HepG2 (cell line): ENCODE measurements at regions not wholly inside any gene's neighbourhood (a gene's known extent, or its start where the extent isn't known, plus 50 kb on each side); places are given as distances from the start of the nearest gene placed in this dataset.

Experiments used
- ATAC-seq: fragments of 200-7000 bp; cut with Tn5 transposase; 3 replicates; pipeline ENCODE4 v1.9.1; 2020; ENCODE audit warnings: mild to moderate bottlenecking, moderate library complexity
- BruUV-seq: library from RNA; stranded (reverse); fragments of 400-500 nt; replicated peaks from 2 replicates; lab custom pipeline; 2021; lab: Mats Ljungman, UMichigan
- CTCF ChIA-PET: fragments of 300-600 bp; formaldehyde crosslinking; extraction: SDS; loops from one replicate; lab custom pipeline; 2021; ENCODE audit warnings: low total read pairs, inconsistent platforms, low intra/inter-chr PET ratio; lab: Yijun Ruan, JAX
- POLR2A ChIA-PET: fragments of 350-600 bp; sonication (Branson Sonifier 250); formaldehyde crosslinking; loops from one replicate; lab custom pipeline; 2020; ENCODE audit warnings: antibody characterized with exemption, inconsistent platforms; lab: Yijun Ruan, JAX
- DNase-seq: peaks from one replicate; pipeline ENCODE4 v3.0.0-alpha.2; 2015; ENCODE audit warnings: low spot score
- FAIRE-seq: peaks from 3 replicates; lab custom pipeline; 2011; peaks lifted over from hg19 to GRCh38; lab: Jason Lieb, UNC
- H2AFZ ChIP-seq: one replicate; pipeline ENCODE4 v1.6.1; 2011; ENCODE audit warnings: low read length, inconsistent platforms
- H3K27ac ChIP-seq: fragments of 300-600 bp; 3 replicates; pipeline ENCODE4 v1.8.0; 2011; ENCODE audit warnings: mixed run types, mild to moderate bottlenecking, mixed read lengths, low read length, inconsistent platforms; ENCODE audit not compliant: insufficient read depth; ENCODE audit errors: extremely low read length
- H3K27me3 ChIP-seq, 2 experiments: fragments of 200-600 bp in 1 of 2; 2 replicates in 1 of 2; 3 replicates in 1 of 2; pipeline versions ENCODE4 v1.6.0 to v1.8.0; 2011; ENCODE audit warnings: low read length in 2 of 2, mild to moderate bottlenecking in 2 of 2, moderate library complexity in 2 of 2, inconsistent platforms in 1 of 2; ENCODE audit not compliant: insufficient read depth in 2 of 2, control insufficient read depth in 1 of 2
- H3K36me3 ChIP-seq, 2 experiments: fragments of 200-600 bp in 1 of 2; replicated peaks in 1 of 2; 2 replicates in 1 of 2; 3 replicates in 1 of 2; pipeline versions ENCODE4 v1.5.1 to v1.8.0; 2011; ENCODE audit warnings: low read length in 2 of 2, inconsistent platforms in 1 of 2; ENCODE audit not compliant: insufficient read depth in 2 of 2, control insufficient read depth in 1 of 2
- H3K4me1 ChIP-seq: 2 replicates; pipeline ENCODE4 v1.5.1; 2012; ENCODE audit warnings: low read length, inconsistent platforms; ENCODE audit not compliant: insufficient read depth
- H3K4me2 ChIP-seq: 2 replicates; pipeline ENCODE4 v1.6.0; 2011; ENCODE audit warnings: low read depth, low read length, inconsistent platforms
- H3K4me3 ChIP-seq, 3 experiments: fragments of 200-600 bp in 1 of 3; sonication (generic), shearing (Covaris generic) in 1 of 3; replicated peaks in 1 of 3; 2 replicates each; pipeline ENCODE4 v1.5.1; 2011 to 2016; ENCODE audit warnings: low read length in 3 of 3, inconsistent platforms in 2 of 3, low read depth in 2 of 3, mild to moderate bottlenecking in 2 of 3, control low read depth in 1 of 3, mixed read lengths in 1 of 3; ENCODE audit not compliant: insufficient read depth in 1 of 3
- H3K79me2 ChIP-seq: one replicate; pipeline ENCODE4 v1.6.1; 2011; ENCODE audit warnings: low read length, inconsistent platforms; ENCODE audit not compliant: insufficient read depth
- H3K9ac ChIP-seq: 2 replicates; pipeline ENCODE4 v1.6.0; 2011; ENCODE audit warnings: mild to moderate bottlenecking, low read depth, low read length, inconsistent platforms; ENCODE audit not compliant: insufficient read depth
- H3K9me3 ChIP-seq: 2 replicates; pipeline ENCODE4 v1.5.1; 2012; ENCODE audit warnings: mild to moderate bottlenecking, low read length
- H4K20me1 ChIP-seq: 2 replicates; pipeline ENCODE4 v1.6.0; 2011; ENCODE audit warnings: inconsistent platforms, mild to moderate bottlenecking, low read length, moderate library complexity; ENCODE audit not compliant: insufficient read depth
- AKAP8 ChIP-seq: sonication (generic); formaldehyde crosslinking; IDR thresholded peaks from 2 replicates; pipeline ENCODE4 v1.5.1; 2020; ENCODE audit warnings: mild to moderate bottlenecking, missing genetic modification reagents
- ARNT ChIP-seq: fragments of 450-650 bp; IDR thresholded peaks from 2 replicates; pipeline ENCODE4 v1.6.1; 2017
- DR1 ChIP-seq: sonication (generic); formaldehyde crosslinking; IDR thresholded peaks from 2 replicates; pipeline ENCODE4 v1.8.0; 2021; ENCODE audit warnings: mild to moderate bottlenecking, missing genetic modification reagents, inconsistent platforms
- NFYC ChIP-seq: IDR thresholded peaks from 2 replicates; pipeline ENCODE4 v1.6.1; 2016; ENCODE audit warnings: missing genetic modification reagents, missing compliant biosample characterization
- PTBP1 ChIP-seq: fragments of 200-400 bp; formaldehyde crosslinking; IDR thresholded peaks from 2 replicates; pipeline ENCODE4 v1.6.1; 2018; ENCODE audit warnings: low read length, low read depth; ENCODE audit not compliant: poor library complexity, severe bottlenecking
- RAD51 ChIP-seq: fragments of 450-650 bp; IDR thresholded peaks from 2 replicates; pipeline ENCODE4 v1.6.1; 2016; ENCODE audit warnings: borderline replicate concordance
- SMARCE1 ChIP-seq: fragments of 450-650 bp; IDR thresholded peaks from 2 replicates; pipeline ENCODE4 v1.6.1; 2017; ENCODE audit warnings: borderline replicate concordance
- SPEN ChIP-seq: sonication (generic); formaldehyde crosslinking; IDR thresholded peaks from 2 replicates; pipeline ENCODE4 v1.5.1; 2020; ENCODE audit warnings: low read depth, mild to moderate bottlenecking, missing genetic modification reagents
- TEAD2 ChIP-seq: sonication (generic); formaldehyde crosslinking; IDR thresholded peaks from 2 replicates; pipeline ENCODE4 v1.9.0; 2021; ENCODE audit warnings: missing genetic modification reagents
- ZBTB37 ChIP-seq: sonication (generic); formaldehyde crosslinking; IDR thresholded peaks from 2 replicates; pipeline ENCODE4 v1.4.0; 2020; ENCODE audit warnings: mild to moderate bottlenecking, missing genetic modification reagents
- ZFP37 ChIP-seq: sonication (generic); formaldehyde crosslinking; IDR thresholded peaks from 2 replicates; pipeline ENCODE4 v1.4.0; 2020; ENCODE audit warnings: missing genetic modification reagents, borderline replicate concordance
- ZNF431 ChIP-seq: sonication (generic); formaldehyde crosslinking; IDR thresholded peaks from 2 replicates; pipeline ENCODE4 v1.9.0; 2022; ENCODE audit warnings: missing genetic modification reagents, low read depth, mild to moderate bottlenecking, borderline replicate concordance
- ZNF747 ChIP-seq: sonication (generic); formaldehyde crosslinking; IDR thresholded peaks from 2 replicates; pipeline ENCODE4 v1.8.1; 2023; ENCODE audit warnings: missing genetic modification reagents, mild to moderate bottlenecking, borderline replicate concordance
- ZSCAN9 ChIP-seq: IDR thresholded peaks from 2 replicates; pipeline ENCODE4 v1.6.1; 2016; ENCODE audit warnings: borderline replicate concordance
- WGBS: methylation state at CpG from one replicate; pipeline ENCODE4 v1.1.6; 2017; ENCODE audit warnings: low lambda C conversion rate; 5-methylcytosine and 5-hydroxymethylcytosine counted together
- in situ Hi-C: cut with HindIII; loops from 2 replicates; pipeline ENCODE4 v1.10.0; 2017; ENCODE audit warnings: low pct_unique_long_range_greater_than_20kb; ENCODE audit not compliant: extremely low pct_ligation_motif_present
- intact Hi-C: fragments of 100-400 bp; cut with micrococcal nuclease; formaldehyde crosslinking; loops from one replicate; pipeline ENCODE4 v1.10.0; 2022; ENCODE audit not compliant: unreplicated experiment
- TF ChIP-seq, protein P1 (sequence below): sonication (generic); formaldehyde crosslinking; IDR thresholded peaks from 2 replicates; pipeline ENCODE4 v1.5.1; 2020; ENCODE audit warnings: mild to moderate bottlenecking, missing genetic modification reagents, moderate library complexity
- TF ChIP-seq, protein P2 (sequence below), 2 experiments: fragments of 450-650 bp in 1 of 2; sonication (generic) in 1 of 2; formaldehyde crosslinking; IDR thresholded peaks; 2 replicates each; pipeline versions ENCODE4 v1.5.0 to v1.8.0; 2020 to 2022; ENCODE audit warnings: mild to moderate bottlenecking in 1 of 2, missing genetic modification reagents in 1 of 2
- TF ChIP-seq, protein P3 (sequence below): sonication (generic); formaldehyde crosslinking; IDR thresholded peaks from 2 replicates; pipeline ENCODE4 v1.8.0; 2022; ENCODE audit warnings: missing genetic modification reagents, low read depth, mild to moderate bottlenecking, borderline replicate concordance
- TF ChIP-seq, protein P4 (sequence below): sonication (generic); formaldehyde crosslinking; IDR thresholded peaks from 2 replicates; pipeline ENCODE4 v1.5.0; 2020; ENCODE audit warnings: missing genetic modification reagents, mild to moderate bottlenecking, borderline replicate concordance

GRCh38 chr13:83722443-83722842 lies 159.8 kb downstream of the SLITRK1 start:
- no peaks in the 10 kb centered on the region for H3K36me3 ChIP-seq
- no peak for FAIRE-seq
- no peaks in the 10 kb centered on the region for H3K9me3 ChIP-seq
- WGBS: 19% methylated on average over 2 of the region's 2 CpGs
- no peaks in the 10 kb centered on the region for H3K27me3 ChIP-seq
- H3K4me1 ChIP-seq: no peaks in the 10 kb centered on the region
- H3K4me3 ChIP-seq: no peak overlapping the region
- no peak for DNase-seq
- no TSS peak for BruUV-seq
- intact Hi-C loops (no loop called here), in situ Hi-C loops (no loop called here)
- no peaks in the 10 kb centered on the region for H4K20me1 ChIP-seq
- POLR2A ChIA-PET: no interaction called here
- no peak overlapping the region for H3K9ac ChIP-seq
- no peak overlapping the region for H3K27ac ChIP-seq
- H3K4me2 ChIP-seq: no peak overlapping the region
- no peak overlapping the region for H2AFZ ChIP-seq
- H3K79me2 ChIP-seq: no peaks in the 10 kb centered on the region
- no peak for ATAC-seq
- CTCF ChIA-PET: no interaction called here
- TF ChIP-seq SMARCE1: no peak
- TF ChIP-seq TEAD2 (CRISPR knock-in tag): no peak
- TF ChIP-seq SPEN (CRISPR knock-in tag): no peak
- TF ChIP-seq, protein P1, sequence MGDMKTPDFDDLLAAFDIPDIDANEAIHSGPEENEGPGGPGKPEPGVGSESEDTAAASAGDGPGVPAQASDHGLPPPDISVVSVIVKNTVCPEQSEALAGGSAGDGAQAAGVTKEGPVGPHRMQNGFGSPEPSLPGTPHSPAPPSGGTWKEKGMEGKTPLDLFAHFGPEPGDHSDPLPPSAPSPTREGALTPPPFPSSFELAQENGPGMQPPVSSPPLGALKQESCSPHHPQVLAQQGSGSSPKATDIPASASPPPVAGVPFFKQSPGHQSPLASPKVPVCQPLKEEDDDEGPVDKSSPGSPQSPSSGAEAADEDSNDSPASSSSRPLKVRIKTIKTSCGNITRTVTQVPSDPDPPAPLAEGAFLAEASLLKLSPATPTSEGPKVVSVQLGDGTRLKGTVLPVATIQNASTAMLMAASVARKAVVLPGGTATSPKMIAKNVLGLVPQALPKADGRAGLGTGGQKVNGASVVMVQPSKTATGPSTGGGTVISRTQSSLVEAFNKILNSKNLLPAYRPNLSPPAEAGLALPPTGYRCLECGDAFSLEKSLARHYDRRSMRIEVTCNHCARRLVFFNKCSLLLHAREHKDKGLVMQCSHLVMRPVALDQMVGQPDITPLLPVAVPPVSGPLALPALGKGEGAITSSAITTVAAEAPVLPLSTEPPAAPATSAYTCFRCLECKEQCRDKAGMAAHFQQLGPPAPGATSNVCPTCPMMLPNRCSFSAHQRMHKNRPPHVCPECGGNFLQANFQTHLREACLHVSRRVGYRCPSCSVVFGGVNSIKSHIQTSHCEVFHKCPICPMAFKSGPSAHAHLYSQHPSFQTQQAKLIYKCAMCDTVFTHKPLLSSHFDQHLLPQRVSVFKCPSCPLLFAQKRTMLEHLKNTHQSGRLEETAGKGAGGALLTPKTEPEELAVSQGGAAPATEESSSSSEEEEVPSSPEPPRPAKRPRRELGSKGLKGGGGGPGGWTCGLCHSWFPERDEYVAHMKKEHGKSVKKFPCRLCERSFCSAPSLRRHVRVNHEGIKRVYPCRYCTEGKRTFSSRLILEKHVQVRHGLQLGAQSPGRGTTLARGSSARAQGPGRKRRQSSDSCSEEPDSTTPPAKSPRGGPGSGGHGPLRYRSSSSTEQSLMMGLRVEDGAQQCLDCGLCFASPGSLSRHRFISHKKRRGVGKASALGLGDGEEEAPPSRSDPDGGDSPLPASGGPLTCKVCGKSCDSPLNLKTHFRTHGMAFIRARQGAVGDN: no peak
- TF ChIP-seq ZBTB37 (CRISPR knock-in tag): no peak
- no peak for TF ChIP-seq PTBP1
- TF ChIP-seq DR1: no peak
- TF ChIP-seq ARNT: no peak
- no peak for TF ChIP-seq ZNF431 (CRISPR knock-in tag)
- TF ChIP-seq ZFP37: no peak
- TF ChIP-seq, protein P2, sequence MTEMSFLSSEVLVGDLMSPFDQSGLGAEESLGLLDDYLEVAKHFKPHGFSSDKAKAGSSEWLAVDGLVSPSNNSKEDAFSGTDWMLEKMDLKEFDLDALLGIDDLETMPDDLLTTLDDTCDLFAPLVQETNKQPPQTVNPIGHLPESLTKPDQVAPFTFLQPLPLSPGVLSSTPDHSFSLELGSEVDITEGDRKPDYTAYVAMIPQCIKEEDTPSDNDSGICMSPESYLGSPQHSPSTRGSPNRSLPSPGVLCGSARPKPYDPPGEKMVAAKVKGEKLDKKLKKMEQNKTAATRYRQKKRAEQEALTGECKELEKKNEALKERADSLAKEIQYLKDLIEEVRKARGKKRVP (CRISPR knock-in tag; IDR thresholded peaks at IDR 0.05): no peak
- TF ChIP-seq ZSCAN9 (CRISPR knock-in tag): no peak
- TF ChIP-seq NFYC (CRISPR knock-in tag): no peak
- TF ChIP-seq AKAP8: no peak
- TF ChIP-seq ZNF747 (CRISPR knock-in tag): no peak
- TF ChIP-seq, protein P3, sequence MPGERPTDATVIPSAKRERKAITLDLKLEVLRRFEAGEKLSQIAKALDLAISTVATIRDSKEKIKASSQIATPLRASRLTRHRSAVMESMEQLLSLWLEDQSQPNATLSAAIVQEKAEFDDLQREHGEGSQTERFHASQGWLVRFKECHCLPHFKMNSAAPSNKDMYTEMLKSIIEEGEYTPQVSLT (CRISPR knock-in tag): no peak
- TF ChIP-seq, protein P4, sequence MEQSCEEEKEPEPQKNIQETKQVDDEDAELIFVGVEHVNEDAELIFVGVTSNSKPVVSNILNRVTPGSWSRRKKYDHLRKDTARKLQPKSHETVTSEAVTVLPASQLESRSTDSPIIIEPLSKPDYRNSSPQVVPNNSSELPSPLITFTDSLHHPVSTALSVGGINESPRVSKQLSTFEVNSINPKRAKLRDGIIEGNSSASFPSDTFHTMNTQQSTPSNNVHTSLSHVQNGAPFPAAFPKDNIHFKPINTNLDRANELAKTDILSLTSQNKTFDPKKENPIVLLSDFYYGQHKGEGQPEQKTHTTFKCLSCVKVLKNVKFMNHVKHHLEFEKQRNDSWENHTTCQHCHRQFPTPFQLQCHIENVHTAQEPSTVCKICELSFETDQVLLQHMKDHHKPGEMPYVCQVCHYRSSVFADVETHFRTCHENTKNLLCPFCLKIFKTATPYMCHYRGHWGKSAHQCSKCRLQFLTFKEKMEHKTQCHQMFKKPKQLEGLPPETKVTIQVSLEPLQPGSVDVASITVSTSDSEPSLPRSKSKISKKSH (CRISPR knock-in tag): no peak
- TF ChIP-seq RAD51: no peak
